ENCODE measurements at regions not wholly inside any gene's neighbourhood (a gene's known extent, or its start where the extent isn't known, plus 50 kb on each side); places are given as distances from the start of the nearest gene placed in this dataset.

DNA sequence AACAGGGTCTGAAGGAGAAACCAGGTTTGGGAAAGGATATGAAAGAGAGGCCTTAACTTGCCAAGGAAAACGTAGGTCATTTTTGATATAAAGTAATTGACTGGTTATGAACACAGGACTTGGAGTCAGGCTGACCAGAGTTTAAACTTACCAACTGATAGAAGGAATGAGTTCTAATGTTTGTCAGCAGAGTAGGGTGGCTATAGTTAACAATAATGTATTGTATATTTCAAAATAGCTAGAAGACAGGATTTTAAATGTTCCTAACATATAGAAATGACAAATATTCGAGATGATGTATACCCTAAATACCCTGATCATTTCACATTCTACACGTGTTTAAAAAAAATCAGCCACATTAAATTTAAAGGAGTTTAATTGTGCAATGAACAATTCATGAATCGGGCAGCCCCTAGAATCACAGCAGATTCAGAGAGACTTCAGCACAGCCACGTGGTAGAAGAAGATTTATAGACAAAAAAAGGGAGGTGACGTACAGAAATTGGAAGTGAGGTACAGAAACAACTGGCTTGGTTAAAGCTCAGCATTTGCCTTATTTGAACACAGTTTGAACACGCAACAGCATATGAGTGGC lies 52.5 kb upstream of the PLEKHG7 start:
- no peak for DNase-seq

GRCh38 chr12:92649511-92650227 lies 53.1 kb upstream of the PLEKHG7 start:
- DNase-seq, result peak; percentile 70

- no peak for DNase-seq
These were observed 54.4 kb upstream of the PLEKHG7 start for GRCh38 chr12:92648242-92649031.

DNA sequence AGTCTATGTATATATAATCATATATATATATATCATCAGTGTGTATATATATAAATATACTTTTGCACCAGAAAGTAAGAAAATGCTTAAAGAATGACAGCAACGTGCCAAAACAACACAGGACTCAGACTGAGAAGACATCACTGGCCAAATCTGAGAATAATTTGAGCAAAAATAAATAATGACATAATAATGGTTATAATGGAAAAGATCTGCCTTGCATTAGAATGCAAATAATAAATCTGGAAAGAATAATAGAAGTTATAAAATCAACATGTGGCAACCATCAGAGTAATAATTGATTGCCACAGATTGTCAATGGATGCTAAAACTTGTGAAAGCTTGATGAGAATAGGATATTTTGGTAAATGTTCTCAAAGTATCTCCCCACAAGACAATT lies 61.5 kb upstream of the PLEKHG7 start:
- no peak for DNase-seq

DNA sequence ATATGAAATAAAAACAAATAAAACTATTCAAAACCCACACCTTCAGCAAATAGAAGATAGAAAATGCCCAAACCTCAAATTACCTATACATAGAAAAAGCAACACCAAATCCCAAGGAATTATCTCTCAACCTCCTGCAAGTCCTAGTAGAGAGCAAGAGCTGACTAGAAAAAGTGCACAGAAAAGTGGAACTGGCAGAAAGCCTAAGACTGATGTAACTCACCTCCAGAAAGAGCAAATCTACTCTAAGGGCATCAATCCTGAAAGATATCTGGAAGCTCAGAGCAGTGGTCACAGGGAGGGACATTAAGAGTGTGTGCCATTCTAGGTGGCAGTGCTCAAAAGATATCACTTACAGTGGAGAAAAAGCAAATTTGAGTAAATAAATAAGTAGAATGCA lies 62.1 kb upstream of the PLEKHG7 start:
- DNase-seq, result no peak

GRCh38 chr12:92639017-92639416 lies 63.8 kb upstream of the PLEKHG7 start:
- peak; percentile 58 for DNase-seq

DNA sequence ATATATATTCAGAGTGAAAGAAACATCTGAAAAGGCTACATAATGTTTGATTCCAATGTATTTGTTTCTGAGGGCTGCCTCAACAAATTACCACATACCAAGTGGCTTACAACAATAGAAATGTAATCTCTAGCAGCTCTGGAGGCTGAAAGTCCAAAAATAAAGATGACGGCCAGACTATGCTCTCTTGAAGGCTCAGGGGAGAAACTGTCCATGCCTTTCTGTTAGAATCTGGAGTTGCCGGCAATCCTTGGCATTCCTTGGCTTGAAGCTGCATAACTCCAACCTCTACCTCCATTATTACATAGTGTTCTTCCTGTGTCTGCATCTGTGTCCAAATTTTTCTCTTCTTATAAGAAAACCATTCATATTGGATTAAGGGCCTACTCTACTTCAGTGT lies 68.1 kb upstream of the PLEKHG7 start:
- DNase-seq, result no peak

DNA sequence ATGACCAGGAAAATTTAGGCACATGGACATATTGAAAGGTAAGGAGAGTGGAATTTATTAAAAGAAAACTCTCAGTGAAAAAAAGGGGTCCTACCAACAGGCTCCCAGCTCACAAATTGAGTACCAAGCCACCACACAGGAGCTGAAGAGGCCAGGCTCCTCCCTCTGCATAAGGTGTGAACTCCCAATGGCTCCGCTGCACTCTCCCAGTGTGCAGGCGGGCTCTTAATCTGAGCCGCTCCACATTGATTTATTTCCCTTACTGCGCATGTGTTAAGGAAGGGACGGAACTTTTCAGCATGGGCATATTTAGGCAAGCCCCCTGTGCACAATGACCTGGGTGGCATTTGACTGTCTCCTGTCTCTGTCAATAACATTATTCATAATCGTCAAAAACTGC lies 68.6 kb upstream of the PLEKHG7 start:
- no peak for DNase-seq

GRCh38 chr12:92630968-92631367 lies 71.8 kb upstream of the PLEKHG7 start:
- no peak for DNase-seq

DNA sequence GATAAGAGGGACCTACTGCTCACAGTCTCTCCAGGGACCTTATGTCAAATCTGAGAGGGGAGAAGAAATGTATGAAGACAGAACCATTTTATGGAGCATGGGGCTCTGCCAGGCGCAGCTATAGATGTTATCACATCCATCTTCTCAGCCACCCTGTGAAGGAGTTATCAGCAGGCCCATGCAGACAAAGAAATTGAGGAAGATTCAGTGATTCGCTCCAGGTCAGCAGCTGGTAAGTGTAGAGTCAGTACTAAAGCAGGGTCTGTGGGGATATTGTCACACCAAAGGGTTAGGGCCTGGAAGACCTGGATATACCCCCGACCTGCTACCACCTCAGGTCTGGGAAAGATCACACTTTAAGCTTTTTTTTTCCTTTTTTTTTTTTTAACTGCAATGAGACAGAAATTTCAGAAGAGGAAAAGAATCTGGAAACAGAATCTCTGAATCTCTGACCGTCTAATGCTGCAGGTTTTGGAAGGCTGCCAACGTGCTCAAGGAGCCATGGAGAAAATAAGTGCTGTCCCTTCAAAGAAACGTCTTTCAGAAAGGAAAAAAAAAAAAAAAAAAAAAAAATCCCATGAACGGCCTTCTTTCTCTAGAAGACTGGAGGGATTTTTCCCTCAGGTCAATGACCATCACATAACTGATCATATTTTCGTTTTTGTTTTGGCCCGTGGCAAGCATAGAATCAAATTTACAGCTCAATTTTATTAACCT lies 73.3 kb upstream of the PLEKHG7 start:
- DNase-seq, result no peak

DNA sequence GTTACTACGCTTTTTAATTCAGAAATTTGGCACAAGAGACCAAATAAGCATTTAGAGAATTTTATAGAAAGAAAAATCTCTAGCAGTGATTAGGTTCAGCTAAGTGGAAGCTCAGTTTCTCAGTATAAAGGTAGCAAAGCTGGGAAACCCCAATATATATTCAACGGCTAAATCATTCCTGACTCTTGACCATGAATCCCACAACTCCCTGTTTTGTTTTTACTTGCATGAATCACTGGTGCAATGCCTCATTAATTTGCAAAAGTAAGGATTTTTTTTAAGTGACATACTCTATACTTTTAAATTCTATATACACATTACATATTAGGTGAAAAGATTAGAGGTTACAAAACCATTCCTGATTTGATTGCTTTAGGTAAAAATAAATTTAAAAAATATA lies 74.3 kb upstream of the PLEKHG7 start:
- no peak for DNase-seq

GRCh38 chr12:92627511-92627910 lies 75.3 kb upstream of the PLEKHG7 start:
- DNase-seq, result no peak

- DNase-seq, result no peak
These were observed 77.0 kb upstream of the PLEKHG7 start for GRCh38 chr12:92625639-92626310.

DNA sequence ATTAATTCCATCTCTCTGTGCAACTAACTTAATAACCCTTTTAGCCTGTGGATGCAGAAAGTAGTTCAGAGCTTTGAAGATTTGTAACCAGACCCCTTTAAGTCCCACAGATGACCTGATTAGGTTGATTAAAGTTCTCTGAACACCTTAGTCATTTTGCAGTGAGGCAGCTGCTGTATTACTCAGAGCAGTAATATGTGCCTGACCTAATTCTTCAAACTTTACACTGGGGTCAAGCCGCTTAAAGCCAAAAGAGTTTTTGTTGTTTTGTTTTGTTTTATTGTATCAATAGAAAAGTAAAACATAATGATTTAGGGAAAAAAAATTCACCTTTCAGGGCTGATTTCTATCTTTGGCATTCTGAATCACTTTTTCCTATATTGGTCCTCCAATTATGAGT lies 78.6 kb upstream of the PLEKHG7 start:
- DNase-seq, result no peak

- no peak for DNase-seq
These were observed 79.4 kb upstream of the PLEKHG7 start for GRCh38 chr12:92623386-92623785.

DNA sequence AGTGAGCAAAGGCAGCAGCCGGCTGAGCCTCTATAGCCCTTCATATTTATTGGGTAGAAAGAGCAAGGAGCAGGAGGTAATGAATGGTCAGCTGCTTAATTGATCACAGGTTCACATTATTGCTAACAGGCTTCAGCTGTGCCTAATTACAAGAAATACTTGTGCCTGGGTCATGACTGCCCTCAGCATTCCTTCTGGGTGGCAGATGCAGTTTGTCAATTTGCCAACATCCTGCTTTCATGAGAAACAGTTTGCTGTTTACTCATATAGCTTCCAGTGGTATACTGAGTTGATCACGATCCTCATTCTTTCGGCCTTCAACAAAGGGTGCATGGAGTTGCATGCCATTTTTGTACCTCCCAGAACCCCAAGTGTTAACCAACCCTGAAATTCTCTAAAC lies 81.0 kb upstream of the PLEKHG7 start:
- DNase-seq, result no peak

DNA sequence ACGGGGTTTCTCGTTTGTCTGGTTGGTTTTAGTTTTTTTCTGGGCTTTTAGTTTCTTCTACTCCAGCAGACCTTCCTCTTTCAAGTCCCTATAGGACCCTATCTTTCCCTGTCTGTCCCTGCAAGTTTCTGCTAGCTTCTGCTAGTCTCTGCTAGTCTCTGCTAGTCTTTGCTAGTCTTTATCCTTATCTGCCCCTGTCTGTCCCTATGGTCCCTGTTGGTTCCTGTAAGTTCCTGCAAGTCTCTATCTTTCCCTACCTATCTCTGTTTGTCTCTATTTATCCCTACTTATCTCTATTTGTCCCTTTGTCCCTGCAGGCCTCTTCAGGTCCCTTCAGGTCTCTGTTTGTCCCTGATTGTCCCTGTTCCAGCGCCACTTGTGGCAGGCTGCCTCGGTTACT lies 81.5 kb upstream of the PLEKHG7 start:
- DNase-seq, result no peak

GRCh38 chr12:92619730-92620684 lies 82.8 kb upstream of the PLEKHG7 start:
- no peak for DNase-seq

DNA sequence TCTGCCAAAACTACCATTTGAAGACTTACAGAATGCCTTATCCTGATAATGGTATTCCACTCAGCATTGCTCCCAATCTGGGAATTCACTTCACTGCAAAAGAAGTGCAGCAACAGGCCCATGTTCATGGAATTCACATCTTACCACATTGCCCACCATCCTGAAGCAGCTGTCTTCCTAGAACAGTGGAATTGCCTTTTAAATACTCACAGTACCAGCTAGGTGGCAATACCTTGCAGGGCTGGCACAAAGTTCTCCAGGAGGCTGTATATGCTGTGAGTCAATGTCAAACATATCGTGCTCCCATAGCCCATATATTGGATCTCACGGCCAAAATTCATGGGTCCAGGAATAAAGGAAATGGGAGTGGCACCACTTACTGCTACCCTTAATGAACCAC lies 83.8 kb upstream of the PLEKHG7 start:
- no peak for DNase-seq

DNA sequence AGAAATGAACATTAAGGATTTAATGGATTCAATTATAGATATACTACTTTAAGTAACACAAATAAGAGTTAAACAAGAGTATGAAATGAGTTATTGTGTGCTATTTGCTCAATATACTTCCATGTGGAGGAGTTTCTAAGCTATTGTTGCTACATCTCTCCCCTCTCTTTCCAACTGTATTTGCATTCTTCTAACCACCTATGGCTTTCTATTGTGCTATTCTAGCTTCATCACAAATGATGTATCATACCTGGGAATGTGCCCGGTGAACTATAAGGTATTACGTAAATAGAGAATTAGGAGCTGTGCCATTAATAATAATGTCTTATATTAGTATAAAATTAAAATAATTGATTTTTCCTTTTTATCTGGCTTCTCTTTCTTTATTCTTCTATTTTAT lies 87.1 kb upstream of the PLEKHG7 start:
- DNase-seq, result peak; percentile 35

- no peak for DNase-seq
These were observed 87.7 kb upstream of the PLEKHG7 start for GRCh38 chr12:92615086-92615485.

DNA sequence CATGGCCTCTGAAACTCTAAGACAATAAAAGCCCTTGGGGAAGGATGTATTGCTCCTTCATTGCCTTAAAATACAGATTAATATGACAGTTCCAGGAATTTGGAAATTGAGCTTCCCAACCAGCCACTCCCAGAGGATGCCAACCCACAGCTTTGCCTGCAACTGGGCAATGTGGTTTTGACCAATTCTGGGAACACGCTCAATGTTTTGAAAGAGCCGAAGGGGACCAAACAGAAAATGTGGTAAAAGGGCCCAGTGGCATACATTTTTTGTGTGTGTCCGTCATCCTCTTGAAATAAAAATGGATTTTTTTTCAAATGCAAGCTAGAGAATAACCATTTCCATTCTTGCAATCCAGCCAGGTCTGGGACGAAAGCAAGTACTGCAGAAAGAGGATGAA lies 88.3 kb upstream of the PLEKHG7 start:
- no peak for DNase-seq

Measured in NCI-H146 (cell line).